SK-N-SH treated with all-trans-retinoic acid at 6 μM for 48 hours (cell line): ENCODE measurements at regions not wholly inside any gene's neighbourhood (a gene's known extent, or its start where the extent isn't known, plus 50 kb on each side); places are given as distances from the start of the nearest gene placed in this dataset.

Experiments
- ATAC-seq: fragments of 200-7000 bp; cut with Tn5 transposase; 3 replicates; pipeline ENCODE4 v1.9.1; 2020; ENCODE audit warnings: mild to moderate bottlenecking, moderate library complexity
- ARNTL ChIP-seq: fragments of 450-650 bp; formaldehyde crosslinking; IDR thresholded peaks from 2 replicates; pipeline ENCODE4 v1.5.0; 2020; ENCODE audit warnings: low read depth, mild to moderate bottlenecking, moderate library complexity, borderline replicate concordance
- BACH2 ChIP-seq: fragments of 250-450 bp; sonication (Bioruptor Pico); IDR thresholded peaks from 2 replicates; pipeline ENCODE4 v1.9.0; 2021; ENCODE audit warnings: mild to moderate bottlenecking, borderline replicate concordance
- CREB5 ChIP-seq: fragments of 250-450 bp; sonication (Bioruptor Pico); IDR thresholded peaks from 2 replicates; pipeline ENCODE4 v1.5.1; 2020; ENCODE audit warnings: low read depth, mild to moderate bottlenecking, moderate library complexity
- CSDC2 ChIP-seq: fragments of 250-450 bp; sonication (Bioruptor Pico); IDR thresholded peaks from 2 replicates; pipeline ENCODE4 v1.5.0; 2020; ENCODE audit warnings: mild to moderate bottlenecking, moderate library complexity
- CSRNP3 ChIP-seq: fragments of 250-450 bp; sonication (Bioruptor Pico); IDR thresholded peaks from 2 replicates; pipeline ENCODE4 v1.5.1; 2021; ENCODE audit warnings: mild to moderate bottlenecking, moderate library complexity
- ESRRG ChIP-seq: fragments of 250-450 bp; sonication (Bioruptor Pico); IDR thresholded peaks from 2 replicates; pipeline ENCODE4 v1.6.1; 2021; ENCODE audit warnings: mild to moderate bottlenecking
- GLIS3 ChIP-seq: fragments of 250-450 bp; sonication (Bioruptor Pico); IDR thresholded peaks from 2 replicates; pipeline ENCODE4 v1.5.0; 2020; ENCODE audit warnings: mild to moderate bottlenecking, moderate library complexity
- OSR1 ChIP-seq: fragments of 250-450 bp; sonication (Bioruptor Pico); IDR thresholded peaks from 2 replicates; pipeline ENCODE4 v1.8.0; 2022; ENCODE audit warnings: moderate library complexity, mild to moderate bottlenecking, inconsistent platforms
- PATZ1 ChIP-seq: fragments of 250-450 bp; sonication (Bioruptor Pico); IDR thresholded peaks from 2 replicates; pipeline ENCODE4 v1.8.0; 2020; ENCODE audit warnings: mild to moderate bottlenecking, moderate library complexity, borderline replicate concordance
- POU6F1 ChIP-seq: fragments of 250-450 bp; sonication (Bioruptor Pico); IDR thresholded peaks from 2 replicates; pipeline ENCODE4 v1.8.0; 2021; ENCODE audit warnings: low read depth, mild to moderate bottlenecking, moderate library complexity, borderline replicate concordance
- PPARA ChIP-seq: fragments of 250-450 bp; sonication (Bioruptor Pico); IDR thresholded peaks from 2 replicates; pipeline ENCODE4 v1.5.0; 2020; ENCODE audit warnings: mild to moderate bottlenecking, borderline replicate concordance
- SNAI2 ChIP-seq: fragments of 250-450 bp; sonication (Bioruptor Pico); IDR thresholded peaks from 2 replicates; pipeline ENCODE4 v1.5.0; 2020; ENCODE audit warnings: mild to moderate bottlenecking, moderate library complexity
- TCF4 ChIP-seq: fragments of 250-450 bp; sonication (Bioruptor Pico); IDR thresholded peaks from 2 replicates; pipeline ENCODE4 v1.8.0; 2021; ENCODE audit warnings: mild to moderate bottlenecking, moderate library complexity, borderline replicate concordance
- TSHZ2 ChIP-seq: fragments of 250-450 bp; sonication (Bioruptor Pico); IDR thresholded peaks from 2 replicates; pipeline ENCODE4 v1.5.0; 2020; ENCODE audit warnings: mild to moderate bottlenecking, moderate library complexity
- ZFP3 ChIP-seq: fragments of 250-450 bp; sonication (Bioruptor Pico); IDR thresholded peaks from 2 replicates; pipeline ENCODE4 v1.5.0; 2020; ENCODE audit warnings: mild to moderate bottlenecking, moderate library complexity
- ZFP30 ChIP-seq: fragments of 450-650 bp; formaldehyde crosslinking; IDR thresholded peaks from 2 replicates; pipeline ENCODE4 v1.5.0; 2022; ENCODE audit warnings: mild to moderate bottlenecking, moderate library complexity
- ZNF565 ChIP-seq: fragments of 450-650 bp; formaldehyde crosslinking; conservative IDR thresholded peaks from 2 replicates; pipeline ENCODE4 v1.5.0; 2020; ENCODE audit warnings: low read depth, mild to moderate bottlenecking, moderate library complexity
- ZNF70 ChIP-seq: fragments of 450-650 bp; formaldehyde crosslinking; IDR thresholded peaks from 2 replicates; pipeline ENCODE4 v1.5.0; 2020; ENCODE audit warnings: mild to moderate bottlenecking, moderate library complexity
- ZNF8 ChIP-seq: fragments of 450-650 bp; formaldehyde crosslinking; IDR thresholded peaks from 2 replicates; pipeline ENCODE4 v1.5.0; 2020; ENCODE audit warnings: mild to moderate bottlenecking, moderate library complexity

- no peak for TF ChIP-seq GLIS3 (CRISPR knock-in tag)
- TF ChIP-seq CREB5 (CRISPR knock-in tag), result no peak
- TF ChIP-seq ZNF70 (CRISPR knock-in tag), result no peak
- TF ChIP-seq ZFP3, result no peak
- no peak for TF ChIP-seq ZFP30
- TF ChIP-seq TSHZ2 (CRISPR knock-in tag), result no peak
- TF ChIP-seq ZNF8, result no peak
- no peak for TF ChIP-seq SNAI2
- TF ChIP-seq ARNTL (CRISPR knock-in tag), result no peak
- TF ChIP-seq PPARA (CRISPR knock-in tag), result no peak
- TF ChIP-seq ESRRG (CRISPR knock-in tag), result no peak
- TF ChIP-seq ZNF565, result no peak
- TF ChIP-seq POU6F1 (CRISPR knock-in tag), result no peak
- no peak for ATAC-seq
Measured at GRCh38 chr11:105448703-105449079, 161.2 kb upstream of the GRIA4 start.

- no peak for ATAC-seq
- TF ChIP-seq CSDC2 (CRISPR knock-in tag), result no peak
- no peak for TF ChIP-seq ZNF565
- no peak for TF ChIP-seq TCF4
- no peak for TF ChIP-seq ZNF70 (CRISPR knock-in tag)
- no peak for TF ChIP-seq ZFP30
- TF ChIP-seq GLIS3 (CRISPR knock-in tag), result no peak
- no peak for TF ChIP-seq BACH2
- no peak for TF ChIP-seq ARNTL (CRISPR knock-in tag)
- no peak for TF ChIP-seq PATZ1 (CRISPR knock-in tag)
- no peak for TF ChIP-seq ZFP3
- TF ChIP-seq, all 23 proteins: peak for 0
Measured at GRCh38 chr11:105447936-105448702, 161.8 kb upstream of the GRIA4 start.

GRCh38 chr11:105443623-105444022 is 166.2 kb upstream of the GRIA4 start:
- no peak for TF ChIP-seq SNAI2
- TF ChIP-seq CSDC2 (CRISPR knock-in tag), result no peak
- no peak for TF ChIP-seq GLIS3 (CRISPR knock-in tag)
- no peak for TF ChIP-seq OSR1 (CRISPR knock-in tag)
- TF ChIP-seq CSRNP3 (CRISPR knock-in tag), result no peak
- TF ChIP-seq ARNTL (CRISPR knock-in tag), result no peak
- ATAC-seq, result no peak
